ENCODE measurements at regions not wholly inside any gene's neighbourhood (a gene's known extent, or its start where the extent isn't known, plus 50 kb on each side); places are given as distances from the start of the nearest gene placed in this dataset.
"Not testable (repeated sequence)": the region's sequence is repeated elsewhere in the genome, so short reads cannot be mapped to it uniquely, and the experiment has no call there.

DNA sequence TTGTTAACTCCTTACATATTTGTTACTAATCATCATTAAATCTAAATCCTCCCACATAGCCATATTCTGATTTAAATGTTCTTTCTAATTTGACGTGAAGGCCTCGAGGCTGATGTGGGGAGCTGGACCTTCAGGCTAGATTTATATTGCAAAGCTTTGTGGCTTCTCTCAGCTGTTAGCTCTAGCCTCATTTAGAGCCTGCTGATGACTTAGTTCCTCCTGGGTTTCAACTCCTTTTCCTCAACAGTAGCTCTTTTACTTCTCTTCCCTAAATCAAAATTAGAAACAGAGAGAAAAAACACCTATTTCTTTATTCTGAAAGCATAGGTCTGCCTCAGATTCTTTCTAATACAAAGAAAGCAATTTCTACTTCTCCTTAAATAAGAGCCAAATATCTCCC, 477.5 kb upstream of the CCDC196 start:
- H3K27ac ChIP-seq (ENCODE audit: low read depth, low read length) = no peak overlapping the region
- no peak overlapping the region for H2AFZ ChIP-seq (ENCODE audit: low read length)
- no peaks in the 10 kb centered on the region for H3K79me2 ChIP-seq (ENCODE audit: insufficient read depth, low read length)
- H3K27me3 ChIP-seq (ENCODE audit: insufficient read depth, low read length) = no peaks in the 10 kb centered on the region
- no peaks in the 10 kb centered on the region for H3K4me1 ChIP-seq (ENCODE audit: insufficient read depth, low read length)
- H3K9me3 ChIP-seq (ENCODE audit: low read depth, low read length) = no peaks in the 10 kb centered on the region
- TF ChIP-seq, protein P1, sequence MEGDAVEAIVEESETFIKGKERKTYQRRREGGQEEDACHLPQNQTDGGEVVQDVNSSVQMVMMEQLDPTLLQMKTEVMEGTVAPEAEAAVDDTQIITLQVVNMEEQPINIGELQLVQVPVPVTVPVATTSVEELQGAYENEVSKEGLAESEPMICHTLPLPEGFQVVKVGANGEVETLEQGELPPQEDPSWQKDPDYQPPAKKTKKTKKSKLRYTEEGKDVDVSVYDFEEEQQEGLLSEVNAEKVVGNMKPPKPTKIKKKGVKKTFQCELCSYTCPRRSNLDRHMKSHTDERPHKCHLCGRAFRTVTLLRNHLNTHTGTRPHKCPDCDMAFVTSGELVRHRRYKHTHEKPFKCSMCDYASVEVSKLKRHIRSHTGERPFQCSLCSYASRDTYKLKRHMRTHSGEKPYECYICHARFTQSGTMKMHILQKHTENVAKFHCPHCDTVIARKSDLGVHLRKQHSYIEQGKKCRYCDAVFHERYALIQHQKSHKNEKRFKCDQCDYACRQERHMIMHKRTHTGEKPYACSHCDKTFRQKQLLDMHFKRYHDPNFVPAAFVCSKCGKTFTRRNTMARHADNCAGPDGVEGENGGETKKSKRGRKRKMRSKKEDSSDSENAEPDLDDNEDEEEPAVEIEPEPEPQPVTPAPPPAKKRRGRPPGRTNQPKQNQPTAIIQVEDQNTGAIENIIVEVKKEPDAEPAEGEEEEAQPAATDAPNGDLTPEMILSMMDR (IDR thresholded peaks at IDR 0.05; ENCODE audit: extremely low read depth, low read depth, low read length) = no peak
- no peak for DNase-seq (ENCODE audit: insufficient read length, low spot score, missing footprints)
- no peak overlapping the region for H3K4me2 ChIP-seq (ENCODE audit: insufficient read depth, low read length)
- H3K4me3 ChIP-seq (ENCODE audit: insufficient read depth, low read length) = no peak overlapping the region
- H4K20me1 ChIP-seq (ENCODE audit: insufficient read depth, low read length) = no peaks in the 10 kb centered on the region
- H3K36me3 ChIP-seq (ENCODE audit: insufficient read depth, low read length) = no peaks in the 10 kb centered on the region

- H3K36me3 ChIP-seq (ENCODE audit: insufficient read depth, low read length) = no peaks in the 10 kb centered on the region
- no peak overlapping the region for H3K4me2 ChIP-seq (ENCODE audit: insufficient read depth, low read length)
- no peaks in the 10 kb centered on the region for H4K20me1 ChIP-seq (ENCODE audit: insufficient read depth, low read length)
- H3K27ac ChIP-seq (ENCODE audit: low read depth, low read length) = no peak overlapping the region
- no peaks in the 10 kb centered on the region for H3K27me3 ChIP-seq (ENCODE audit: insufficient read depth, low read length)
- no peaks in the 10 kb centered on the region for H3K79me2 ChIP-seq (ENCODE audit: insufficient read depth, low read length)
- no peaks in the 10 kb centered on the region for H3K9me3 ChIP-seq (ENCODE audit: low read depth, low read length)
- no peak overlapping the region for H2AFZ ChIP-seq (ENCODE audit: low read length)
- H3K4me1 ChIP-seq (ENCODE audit: insufficient read depth, low read length) = no peaks in the 10 kb centered on the region
- no peak overlapping the region for H3K4me3 ChIP-seq (ENCODE audit: insufficient read depth, low read length)
- TF ChIP-seq, protein P1 (IDR thresholded peaks at IDR 0.05; ENCODE audit: extremely low read depth, low read depth, low read length) = no peak
- peak; percentile 75 for DNase-seq (ENCODE audit: insufficient read length, low spot score, missing footprints)
Observed at GRCh38 chr14:66009089-66009488, 477.1 kb upstream of the CCDC196 start.

GRCh38 chr14:66010695-66011094, 475.5 kb upstream of the CCDC196 start:
- Histone ChIP-seq H3K27ac (ENCODE audit: low read depth, low read length) (no peak overlapping the region), H3K4me2 (ENCODE audit: insufficient read depth, low read length) (no peak overlapping the region), H3K4me3 (ENCODE audit: insufficient read depth, low read length) (no peak overlapping the region), H3K36me3 (ENCODE audit: insufficient read depth, low read length) (no peaks in the 10 kb centered on the region), H3K9me3 (ENCODE audit: low read depth, low read length) (no peaks in the 10 kb centered on the region), H3K79me2 (ENCODE audit: insufficient read depth, low read length) (no peaks in the 10 kb centered on the region), H3K4me1 (ENCODE audit: insufficient read depth, low read length) (no peaks in the 10 kb centered on the region), H4K20me1 (ENCODE audit: insufficient read depth, low read length) (no peaks in the 10 kb centered on the region), H3K27me3 (ENCODE audit: insufficient read depth, low read length) (no peaks in the 10 kb centered on the region), H2AFZ (ENCODE audit: low read length) (no peak overlapping the region)
- TF ChIP-seq, protein P1 (IDR thresholded peaks at IDR 0.05; ENCODE audit: extremely low read depth, low read depth, low read length) = no peak
- no peak for DNase-seq (ENCODE audit: insufficient read length, low spot score, missing footprints)

DNA sequence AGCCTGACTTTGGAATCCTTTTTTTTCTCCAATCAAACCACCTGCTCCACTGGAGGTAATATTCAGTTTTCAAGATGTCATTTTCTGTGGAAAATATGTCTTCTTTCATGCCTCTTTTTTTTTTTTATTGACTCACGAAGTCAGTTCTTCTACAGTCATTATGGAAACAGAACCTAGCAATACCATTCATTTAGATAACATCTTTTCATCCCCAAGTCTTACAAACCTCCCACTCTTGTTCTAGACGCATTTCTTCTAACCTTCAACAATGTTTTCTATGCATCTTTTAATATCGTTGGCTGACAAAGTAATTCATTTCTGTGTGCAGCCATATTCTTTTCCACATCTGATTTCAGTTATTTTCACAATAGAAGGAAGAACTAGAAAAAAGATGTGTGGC, 474.3 kb upstream of the CCDC196 start:
- Histone ChIP-seq H3K27me3 (ENCODE audit: insufficient read depth, low read length) (no peaks in the 10 kb centered on the region), H3K36me3 (ENCODE audit: insufficient read depth, low read length) (no peaks in the 10 kb centered on the region), H2AFZ (ENCODE audit: low read length) (no peak overlapping the region), H3K9me3 (ENCODE audit: low read depth, low read length) (no peaks in the 10 kb centered on the region), H3K4me3 (ENCODE audit: insufficient read depth, low read length) (no peak overlapping the region), H3K27ac (ENCODE audit: low read depth, low read length) (no peak overlapping the region), H3K4me1 (ENCODE audit: insufficient read depth, low read length) (no peaks in the 10 kb centered on the region), H3K4me2 (ENCODE audit: insufficient read depth, low read length) (no peak overlapping the region), H3K79me2 (ENCODE audit: insufficient read depth, low read length) (no peaks in the 10 kb centered on the region), H4K20me1 (ENCODE audit: insufficient read depth, low read length) (no peaks in the 10 kb centered on the region)
- DNase-seq (ENCODE audit: insufficient read length, low spot score, missing footprints) = no peak
- TF ChIP-seq, protein P1 (IDR thresholded peaks at IDR 0.05; ENCODE audit: extremely low read depth, low read depth, low read length) = no peak

GRCh38 chr14:66013607-66014006, 472.6 kb upstream of the CCDC196 start:
- H2AFZ ChIP-seq (ENCODE audit: low read length); H3K4me2 ChIP-seq (ENCODE audit: insufficient read depth, low read length); H3K27ac ChIP-seq (ENCODE audit: low read depth, low read length); DNase-seq (ENCODE audit: insufficient read length, low spot score, missing footprints); H3K4me3 ChIP-seq (ENCODE audit: insufficient read depth, low read length); H3K27me3 ChIP-seq (ENCODE audit: insufficient read depth, low read length); H3K9me3 ChIP-seq (ENCODE audit: low read depth, low read length); H3K36me3 ChIP-seq (ENCODE audit: insufficient read depth, low read length); H3K79me2 ChIP-seq (ENCODE audit: insufficient read depth, low read length); H4K20me1 ChIP-seq (ENCODE audit: insufficient read depth, low read length); H3K4me1 ChIP-seq (ENCODE audit: insufficient read depth, low read length): not testable (repeated sequence)

Data from osteoblast (primary cell).